GM23338 (cell line): ENCODE measurements at regions not wholly inside any gene's neighbourhood (a gene's known extent, or its start where the extent isn't known, plus 50 kb on each side); places are given as distances from the start of the nearest gene placed in this dataset.

Experiments
- ATAC-seq: fragments of 200-7000 bp; cut with Tn5 transposase; 3 replicates; pipeline ENCODE4 v1.9.1; 2020
- DNase-seq: peaks from one replicate; pipeline ENCODE4 v3.0.0-alpha.2; 2015; ENCODE audit warnings: low spot score
- H2AFZ ChIP-seq: fragments of 200-600 bp; sonication (generic); 2 replicates; pipeline ENCODE4 v1.8.0; 2016; ENCODE audit warnings: antibody characterized with exemption, mild to moderate bottlenecking, moderate library complexity
- H3F3A ChIP-seq: fragments of 200-600 bp; sonication (generic); replicated peaks from 2 replicates; pipeline ENCODE4 v1.8.0; 2017; ENCODE audit warnings: antibody characterized with exemption, mixed run types, low read depth
- H3K27ac ChIP-seq: fragments of 200-600 bp; sonication (generic); 2 replicates; pipeline ENCODE4 v1.6.1; 2016; ENCODE audit warnings: low read depth
- H3K27me3 ChIP-seq: fragments of 200-600 bp; sonication (generic); 2 replicates; pipeline ENCODE4 v1.8.0; 2016; ENCODE audit warnings: mild to moderate bottlenecking, mixed run types, moderate library complexity; ENCODE audit not compliant: insufficient read depth
- H3K36me3 ChIP-seq: fragments of 200-600 bp; sonication (generic); 2 replicates; pipeline ENCODE4 v1.8.0; 2016; ENCODE audit warnings: mild to moderate bottlenecking; ENCODE audit not compliant: insufficient read depth
- H3K4me1 ChIP-seq: fragments of 200-600 bp; sonication (generic); 2 replicates; pipeline ENCODE4 v1.8.0; 2016; ENCODE audit warnings: mild to moderate bottlenecking, moderate library complexity; ENCODE audit not compliant: insufficient read depth
- H3K4me2 ChIP-seq: fragments of 200-600 bp; sonication (generic); 2 replicates; pipeline ENCODE4 v1.7.1; 2017; ENCODE audit warnings: mixed run types
- H3K4me3 ChIP-seq: fragments of 200-600 bp; sonication (generic); 2 replicates; pipeline ENCODE4 v1.6.1; 2016; ENCODE audit warnings: mixed run types
- H3K79me2 ChIP-seq: fragments of 200-600 bp; sonication (generic); replicated peaks from 2 replicates; pipeline ENCODE4 v1.8.0; 2017; ENCODE audit warnings: mild to moderate bottlenecking; ENCODE audit not compliant: insufficient read depth
- H3K9me2 ChIP-seq: fragments of 200-600 bp; sonication (generic); 2 replicates; pipeline ENCODE4 v1.8.0; 2017; ENCODE audit not compliant: insufficient read depth
- H4K20me1 ChIP-seq: fragments of 200-600 bp; sonication (generic); replicated peaks from 2 replicates; pipeline ENCODE4 v1.8.0; 2017; ENCODE audit warnings: mild to moderate bottlenecking; ENCODE audit not compliant: insufficient read depth
- H3K27ac Mint-ChIP-seq: 2 replicates; pipeline ENCODE4 v1.8.0; 2020; ENCODE audit warnings: inconsistent platforms, mild to moderate bottlenecking, moderate library complexity, mixed read lengths
- H3K27me3 Mint-ChIP-seq: 3 replicates; pipeline ENCODE4 v1.8.0; 2022; ENCODE audit warnings: low read depth, mild to moderate bottlenecking, moderate library complexity, mixed read lengths, inconsistent platforms; ENCODE audit not compliant: insufficient read depth, poor library complexity
- H3K36me3 Mint-ChIP-seq: 3 replicates; pipeline ENCODE4 v1.8.0; 2021; ENCODE audit warnings: low read depth, mild to moderate bottlenecking, inconsistent platforms, moderate library complexity, mixed read lengths
- H3K4me1 Mint-ChIP-seq: 3 replicates; pipeline ENCODE4 v1.8.0; 2020; ENCODE audit warnings: mild to moderate bottlenecking, inconsistent platforms, mixed read lengths
- H3K4me3 Mint-ChIP-seq: 3 replicates; pipeline ENCODE4 v1.8.0; 2021; ENCODE audit warnings: moderate library complexity, mild to moderate bottlenecking, inconsistent platforms, mixed read lengths
- H3K9me3 Mint-ChIP-seq: 3 replicates; pipeline ENCODE4 v1.8.0; 2020; ENCODE audit warnings: moderate library complexity, mild to moderate bottlenecking, inconsistent platforms, mixed read lengths
- CREB1 ChIP-seq: fragments of 250-450 bp; sonication (Bioruptor Pico); IDR thresholded peaks from 2 replicates; pipeline ENCODE4 v1.5.0; 2020; ENCODE audit warnings: low read depth, mild to moderate bottlenecking, moderate library complexity
- EZH2phosphoT487 ChIP-seq: fragments of 200-600 bp; sonication (generic); IDR thresholded peaks from one replicate; pipeline ENCODE4 v1.8.1; 2018; ENCODE audit warnings: antibody characterized with exemption; ENCODE audit not compliant: unreplicated experiment
- JUNB ChIP-seq: IDR thresholded peaks from one replicate; pipeline ENCODE4 v1.6.1; 2016; ENCODE audit warnings: antibody characterized with exemption; ENCODE audit not compliant: unreplicated experiment
- NANOG ChIP-seq: IDR thresholded peaks from 2 replicates; pipeline ENCODE4 v1.6.1; 2016; ENCODE audit warnings: antibody characterized with exemption, borderline replicate concordance
- POLR2AphosphoS5 ChIP-seq: IDR thresholded peaks from 2 replicates; pipeline ENCODE4 v1.6.1; 2016; ENCODE audit warnings: antibody characterized with exemption, low read depth
- STAT1 ChIP-seq: IDR thresholded peaks from one replicate; pipeline ENCODE4 v1.6.1; 2016; ENCODE audit warnings: antibody characterized with exemption; ENCODE audit not compliant: unreplicated experiment
- ZNF114 ChIP-seq: fragments of 250-450 bp; sonication (Bioruptor Pico); IDR thresholded peaks from 2 replicates; pipeline ENCODE4 v1.5.0; 2020; ENCODE audit warnings: mild to moderate bottlenecking, moderate library complexity
- ZNF331 ChIP-seq: fragments of 250-450 bp; sonication (Bioruptor Pico); IDR thresholded peaks from 2 replicates; pipeline ENCODE4 v1.5.0; 2020; ENCODE audit warnings: low read depth, mild to moderate bottlenecking, moderate library complexity
- TF ChIP-seq, protein P1 (sequence below): IDR thresholded peaks from 2 replicates; pipeline ENCODE4 v1.6.1; 2016; ENCODE audit warnings: antibody characterized with exemption
- TF ChIP-seq, protein P2 (sequence below): IDR thresholded peaks from one replicate; pipeline ENCODE4 v1.6.1; 2018; ENCODE audit warnings: antibody characterized with exemption; ENCODE audit not compliant: unreplicated experiment
- TF ChIP-seq, protein P3 (sequence below): fragments of 250-450 bp; sonication (Bioruptor Pico); IDR thresholded peaks from 2 replicates; pipeline ENCODE4 v1.5.0; 2020; ENCODE audit warnings: mild to moderate bottlenecking, moderate library complexity
- TF ChIP-seq, protein P4 (sequence below), 2 experiments: fragments of 200-600 bp in 1 of 2; sonication (generic) in 1 of 2; conservative IDR thresholded peaks; 2 replicates each; pipeline versions ENCODE4 v1.5.1 to v1.6.1; 2016 to 2017; ENCODE audit warnings: antibody characterized with exemption in 2 of 2, low read depth in 2 of 2, mild to moderate bottlenecking in 2 of 2, moderate library complexity in 1 of 2

DNA sequence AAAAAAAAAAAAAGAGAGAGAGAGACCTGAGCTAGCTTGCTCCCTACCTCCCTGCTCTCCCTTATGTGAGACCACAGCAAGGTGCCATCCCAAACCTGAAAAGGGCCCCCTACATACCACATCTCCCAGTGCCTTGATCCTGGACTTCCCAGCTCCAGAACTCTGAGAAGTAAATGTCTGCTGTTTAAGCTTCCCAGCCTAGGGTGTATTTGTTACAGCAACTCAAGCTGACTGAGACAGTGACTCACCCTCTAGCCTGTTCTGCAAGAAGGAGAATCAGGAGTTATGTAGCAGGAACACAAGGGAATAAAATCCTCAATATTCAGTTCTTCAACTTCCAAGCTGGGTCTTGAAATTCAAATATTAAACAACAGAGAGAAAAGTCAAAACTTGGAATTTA, 52.1 kb upstream of the TMEM72 start:
- Mint-ChIP-seq H3K4me3 (no peak overlapping the region), H3K27me3 (peaks cover 22% of the 10 kb centered on the region), H3K36me3 (no peaks in the 10 kb centered on the region; the same call in 2 of the 3 replicates), H3K4me1 (peaks cover 26% of the 10 kb centered on the region), H3K9me3 (peaks cover 4% of the 10 kb centered on the region; the same call in 2 of the 3 replicates), H3K27ac (no peak overlapping the region)
- H3K36me3 ChIP-seq: no peaks in the 10 kb centered on the region
- TF ChIP-seq NANOG (no peak), CREB1 (CRISPR knock-in tag) (no peak), ZNF331 (CRISPR knock-in tag) (no peak), POLR2AphosphoS5 (no peak), STAT1 (no peak), ZNF114 (no peak), JUNB (no peak), EZH2phosphoT487 (no peak)
- TF ChIP-seq, protein P1, sequence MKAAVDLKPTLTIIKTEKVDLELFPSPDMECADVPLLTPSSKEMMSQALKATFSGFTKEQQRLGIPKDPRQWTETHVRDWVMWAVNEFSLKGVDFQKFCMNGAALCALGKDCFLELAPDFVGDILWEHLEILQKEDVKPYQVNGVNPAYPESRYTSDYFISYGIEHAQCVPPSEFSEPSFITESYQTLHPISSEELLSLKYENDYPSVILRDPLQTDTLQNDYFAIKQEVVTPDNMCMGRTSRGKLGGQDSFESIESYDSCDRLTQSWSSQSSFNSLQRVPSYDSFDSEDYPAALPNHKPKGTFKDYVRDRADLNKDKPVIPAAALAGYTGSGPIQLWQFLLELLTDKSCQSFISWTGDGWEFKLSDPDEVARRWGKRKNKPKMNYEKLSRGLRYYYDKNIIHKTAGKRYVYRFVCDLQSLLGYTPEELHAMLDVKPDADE: no peak
- TF ChIP-seq, protein P2, sequence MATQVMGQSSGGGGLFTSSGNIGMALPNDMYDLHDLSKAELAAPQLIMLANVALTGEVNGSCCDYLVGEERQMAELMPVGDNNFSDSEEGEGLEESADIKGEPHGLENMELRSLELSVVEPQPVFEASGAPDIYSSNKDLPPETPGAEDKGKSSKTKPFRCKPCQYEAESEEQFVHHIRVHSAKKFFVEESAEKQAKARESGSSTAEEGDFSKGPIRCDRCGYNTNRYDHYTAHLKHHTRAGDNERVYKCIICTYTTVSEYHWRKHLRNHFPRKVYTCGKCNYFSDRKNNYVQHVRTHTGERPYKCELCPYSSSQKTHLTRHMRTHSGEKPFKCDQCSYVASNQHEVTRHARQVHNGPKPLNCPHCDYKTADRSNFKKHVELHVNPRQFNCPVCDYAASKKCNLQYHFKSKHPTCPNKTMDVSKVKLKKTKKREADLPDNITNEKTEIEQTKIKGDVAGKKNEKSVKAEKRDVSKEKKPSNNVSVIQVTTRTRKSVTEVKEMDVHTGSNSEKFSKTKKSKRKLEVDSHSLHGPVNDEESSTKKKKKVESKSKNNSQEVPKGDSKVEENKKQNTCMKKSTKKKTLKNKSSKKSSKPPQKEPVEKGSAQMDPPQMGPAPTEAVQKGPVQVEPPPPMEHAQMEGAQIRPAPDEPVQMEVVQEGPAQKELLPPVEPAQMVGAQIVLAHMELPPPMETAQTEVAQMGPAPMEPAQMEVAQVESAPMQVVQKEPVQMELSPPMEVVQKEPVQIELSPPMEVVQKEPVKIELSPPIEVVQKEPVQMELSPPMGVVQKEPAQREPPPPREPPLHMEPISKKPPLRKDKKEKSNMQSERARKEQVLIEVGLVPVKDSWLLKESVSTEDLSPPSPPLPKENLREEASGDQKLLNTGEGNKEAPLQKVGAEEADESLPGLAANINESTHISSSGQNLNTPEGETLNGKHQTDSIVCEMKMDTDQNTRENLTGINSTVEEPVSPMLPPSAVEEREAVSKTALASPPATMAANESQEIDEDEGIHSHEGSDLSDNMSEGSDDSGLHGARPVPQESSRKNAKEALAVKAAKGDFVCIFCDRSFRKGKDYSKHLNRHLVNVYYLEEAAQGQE: no peak
- TF ChIP-seq, protein P3, sequence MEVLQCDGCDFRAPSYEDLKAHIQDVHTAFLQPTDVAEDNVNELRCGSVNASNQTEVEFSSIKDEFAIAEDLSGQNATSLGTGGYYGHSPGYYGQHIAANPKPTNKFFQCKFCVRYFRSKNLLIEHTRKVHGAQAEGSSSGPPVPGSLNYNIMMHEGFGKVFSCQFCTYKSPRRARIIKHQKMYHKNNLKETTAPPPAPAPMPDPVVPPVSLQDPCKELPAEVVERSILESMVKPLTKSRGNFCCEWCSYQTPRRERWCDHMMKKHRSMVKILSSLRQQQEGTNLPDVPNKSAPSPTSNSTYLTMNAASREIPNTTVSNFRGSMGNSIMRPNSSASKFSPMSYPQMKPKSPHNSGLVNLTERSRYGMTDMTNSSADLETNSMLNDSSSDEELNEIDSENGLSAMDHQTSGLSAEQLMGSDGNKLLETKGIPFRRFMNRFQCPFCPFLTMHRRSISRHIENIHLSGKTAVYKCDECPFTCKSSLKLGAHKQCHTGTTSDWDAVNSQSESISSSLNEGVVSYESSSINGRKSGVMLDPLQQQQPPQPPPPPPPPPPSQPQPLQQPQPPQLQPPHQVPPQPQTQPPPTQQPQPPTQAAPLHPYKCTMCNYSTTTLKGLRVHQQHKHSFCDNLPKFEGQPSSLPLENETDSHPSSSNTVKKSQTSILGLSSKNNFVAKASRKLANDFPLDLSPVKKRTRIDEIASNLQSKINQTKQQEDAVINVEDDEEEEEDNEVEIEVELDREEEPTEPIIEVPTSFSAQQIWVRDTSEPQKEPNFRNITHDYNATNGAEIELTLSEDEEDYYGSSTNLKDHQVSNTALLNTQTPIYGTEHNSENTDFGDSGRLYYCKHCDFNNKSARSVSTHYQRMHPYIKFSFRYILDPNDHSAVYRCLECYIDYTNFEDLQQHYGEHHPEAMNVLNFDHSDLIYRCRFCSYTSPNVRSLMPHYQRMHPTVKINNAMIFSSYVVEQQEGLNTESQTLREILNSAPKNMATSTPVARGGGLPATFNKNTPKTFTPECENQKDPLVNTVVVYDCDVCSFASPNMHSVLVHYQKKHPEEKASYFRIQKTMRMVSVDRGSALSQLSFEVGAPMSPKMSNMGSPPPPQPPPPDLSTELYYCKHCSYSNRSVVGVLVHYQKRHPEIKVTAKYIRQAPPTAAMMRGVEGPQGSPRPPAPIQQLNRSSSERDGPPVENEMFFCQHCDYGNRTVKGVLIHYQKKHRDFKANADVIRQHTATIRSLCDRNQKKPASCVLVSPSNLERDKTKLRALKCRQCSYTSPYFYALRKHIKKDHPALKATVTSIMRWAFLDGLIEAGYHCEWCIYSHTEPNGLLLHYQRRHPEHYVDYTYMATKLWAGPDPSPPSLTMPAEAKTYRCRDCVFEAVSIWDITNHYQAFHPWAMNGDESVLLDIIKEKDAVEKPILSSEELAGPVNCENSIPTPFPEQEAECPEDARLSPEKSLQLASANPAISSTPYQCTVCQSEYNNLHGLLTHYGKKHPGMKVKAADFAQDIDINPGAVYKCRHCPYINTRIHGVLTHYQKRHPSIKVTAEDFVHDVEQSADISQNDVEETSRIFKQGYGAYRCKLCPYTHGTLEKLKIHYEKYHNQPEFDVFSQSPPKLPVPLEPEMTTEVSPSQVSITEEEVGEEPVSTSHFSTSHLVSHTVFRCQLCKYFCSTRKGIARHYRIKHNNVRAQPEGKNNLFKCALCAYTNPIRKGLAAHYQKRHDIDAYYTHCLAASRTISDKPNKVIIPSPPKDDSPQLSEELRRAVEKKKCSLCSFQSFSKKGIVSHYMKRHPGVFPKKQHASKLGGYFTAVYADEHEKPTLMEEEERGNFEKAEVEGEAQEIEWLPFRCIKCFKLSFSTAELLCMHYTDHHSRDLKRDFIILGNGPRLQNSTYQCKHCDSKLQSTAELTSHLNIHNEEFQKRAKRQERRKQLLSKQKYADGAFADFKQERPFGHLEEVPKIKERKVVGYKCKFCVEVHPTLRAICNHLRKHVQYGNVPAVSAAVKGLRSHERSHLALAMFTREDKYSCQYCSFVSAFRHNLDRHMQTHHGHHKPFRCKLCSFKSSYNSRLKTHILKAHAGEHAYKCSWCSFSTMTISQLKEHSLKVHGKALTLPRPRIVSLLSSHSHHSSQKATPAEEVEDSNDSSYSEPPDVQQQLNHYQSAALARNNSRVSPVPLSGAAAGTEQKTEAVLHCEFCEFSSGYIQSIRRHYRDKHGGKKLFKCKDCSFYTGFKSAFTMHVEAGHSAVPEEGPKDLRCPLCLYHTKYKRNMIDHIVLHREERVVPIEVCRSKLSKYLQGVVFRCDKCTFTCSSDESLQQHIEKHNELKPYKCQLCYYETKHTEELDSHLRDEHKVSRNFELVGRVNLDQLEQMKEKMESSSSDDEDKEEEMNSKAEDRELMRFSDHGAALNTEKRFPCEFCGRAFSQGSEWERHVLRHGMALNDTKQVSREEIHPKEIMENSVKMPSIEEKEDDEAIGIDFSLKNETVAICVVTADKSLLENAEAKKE (CRISPR knock-in tag): no peak
- TF ChIP-seq, protein P4, sequence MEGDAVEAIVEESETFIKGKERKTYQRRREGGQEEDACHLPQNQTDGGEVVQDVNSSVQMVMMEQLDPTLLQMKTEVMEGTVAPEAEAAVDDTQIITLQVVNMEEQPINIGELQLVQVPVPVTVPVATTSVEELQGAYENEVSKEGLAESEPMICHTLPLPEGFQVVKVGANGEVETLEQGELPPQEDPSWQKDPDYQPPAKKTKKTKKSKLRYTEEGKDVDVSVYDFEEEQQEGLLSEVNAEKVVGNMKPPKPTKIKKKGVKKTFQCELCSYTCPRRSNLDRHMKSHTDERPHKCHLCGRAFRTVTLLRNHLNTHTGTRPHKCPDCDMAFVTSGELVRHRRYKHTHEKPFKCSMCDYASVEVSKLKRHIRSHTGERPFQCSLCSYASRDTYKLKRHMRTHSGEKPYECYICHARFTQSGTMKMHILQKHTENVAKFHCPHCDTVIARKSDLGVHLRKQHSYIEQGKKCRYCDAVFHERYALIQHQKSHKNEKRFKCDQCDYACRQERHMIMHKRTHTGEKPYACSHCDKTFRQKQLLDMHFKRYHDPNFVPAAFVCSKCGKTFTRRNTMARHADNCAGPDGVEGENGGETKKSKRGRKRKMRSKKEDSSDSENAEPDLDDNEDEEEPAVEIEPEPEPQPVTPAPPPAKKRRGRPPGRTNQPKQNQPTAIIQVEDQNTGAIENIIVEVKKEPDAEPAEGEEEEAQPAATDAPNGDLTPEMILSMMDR (conservative IDR thresholded peaks at IDR 0.05; ENCODE audit: low read depth in 2 of 2): no peak
- peaks cover 3% of the 10 kb centered on the region; the same call in 1 of the 2 replicates for H3K9me2 ChIP-seq
- no peak overlapping the region for H2AFZ ChIP-seq
- no peak for DNase-seq
- no peaks in the 10 kb centered on the region for H3K79me2 ChIP-seq
- H3K4me2 ChIP-seq: no peak overlapping the region
- H4K20me1 ChIP-seq: no peaks in the 10 kb centered on the region
- ATAC-seq: no peak
- H3K4me1 ChIP-seq: peaks cover 14% of the 10 kb centered on the region
- H3K27me3 ChIP-seq: peaks cover 17% of the 10 kb centered on the region
- H3K4me3 ChIP-seq: no peak overlapping the region
- H3K27ac ChIP-seq: no peak overlapping the region
- no peaks in the 10 kb centered on the region for H3F3A ChIP-seq
